ENCODE measurements at regions not wholly inside any gene's neighbourhood (a gene's known extent, or its start where the extent isn't known, plus 50 kb on each side); places are given as distances from the start of the nearest gene placed in this dataset.

DNA sequence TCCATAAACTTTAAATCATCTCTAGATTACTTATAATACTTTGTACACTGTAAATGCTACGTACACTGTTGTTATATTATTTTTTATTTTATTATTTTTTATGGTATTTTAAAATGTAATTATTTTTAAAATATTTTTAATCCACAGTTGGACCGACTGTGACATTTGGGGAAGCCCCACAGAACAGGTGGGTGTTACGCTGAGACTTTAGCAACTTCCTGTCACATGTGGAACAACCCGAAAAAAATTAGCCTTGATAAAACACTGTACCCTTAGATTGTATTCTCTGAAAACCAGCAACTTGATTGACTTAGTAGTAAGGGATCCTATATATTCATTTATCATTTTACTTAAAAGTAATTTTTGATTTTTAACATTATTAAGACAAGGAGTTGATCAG lies 1755.7 kb upstream of the SEL1L start:
- TF ChIP-seq, protein P1, sequence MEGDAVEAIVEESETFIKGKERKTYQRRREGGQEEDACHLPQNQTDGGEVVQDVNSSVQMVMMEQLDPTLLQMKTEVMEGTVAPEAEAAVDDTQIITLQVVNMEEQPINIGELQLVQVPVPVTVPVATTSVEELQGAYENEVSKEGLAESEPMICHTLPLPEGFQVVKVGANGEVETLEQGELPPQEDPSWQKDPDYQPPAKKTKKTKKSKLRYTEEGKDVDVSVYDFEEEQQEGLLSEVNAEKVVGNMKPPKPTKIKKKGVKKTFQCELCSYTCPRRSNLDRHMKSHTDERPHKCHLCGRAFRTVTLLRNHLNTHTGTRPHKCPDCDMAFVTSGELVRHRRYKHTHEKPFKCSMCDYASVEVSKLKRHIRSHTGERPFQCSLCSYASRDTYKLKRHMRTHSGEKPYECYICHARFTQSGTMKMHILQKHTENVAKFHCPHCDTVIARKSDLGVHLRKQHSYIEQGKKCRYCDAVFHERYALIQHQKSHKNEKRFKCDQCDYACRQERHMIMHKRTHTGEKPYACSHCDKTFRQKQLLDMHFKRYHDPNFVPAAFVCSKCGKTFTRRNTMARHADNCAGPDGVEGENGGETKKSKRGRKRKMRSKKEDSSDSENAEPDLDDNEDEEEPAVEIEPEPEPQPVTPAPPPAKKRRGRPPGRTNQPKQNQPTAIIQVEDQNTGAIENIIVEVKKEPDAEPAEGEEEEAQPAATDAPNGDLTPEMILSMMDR (IDR thresholded peaks at IDR 0.05), result no peak
- no peak for TF ChIP-seq POLR2A (IDR thresholded peaks at IDR 0.05)
- no peak for TF ChIP-seq POLR2AphosphoS5 (IDR thresholded peaks at IDR 0.05)

Data from prostate gland (tissue), 2 donors.